H4 (cell line): ENCODE measurements at regions not wholly inside any gene's neighbourhood (a gene's known extent, or its start where the extent isn't known, plus 50 kb on each side); places are given as distances from the start of the nearest gene placed in this dataset.
"Not testable (repeated sequence)": the region's sequence is repeated elsewhere in the genome, so short reads cannot be mapped to it uniquely, and the experiment has no call there.

Source experiments
- DNase-seq: peaks from one replicate; pipeline ENCODE4 v3.0.0-alpha.2; 2015; ENCODE audit warnings: low spot score

DNA sequence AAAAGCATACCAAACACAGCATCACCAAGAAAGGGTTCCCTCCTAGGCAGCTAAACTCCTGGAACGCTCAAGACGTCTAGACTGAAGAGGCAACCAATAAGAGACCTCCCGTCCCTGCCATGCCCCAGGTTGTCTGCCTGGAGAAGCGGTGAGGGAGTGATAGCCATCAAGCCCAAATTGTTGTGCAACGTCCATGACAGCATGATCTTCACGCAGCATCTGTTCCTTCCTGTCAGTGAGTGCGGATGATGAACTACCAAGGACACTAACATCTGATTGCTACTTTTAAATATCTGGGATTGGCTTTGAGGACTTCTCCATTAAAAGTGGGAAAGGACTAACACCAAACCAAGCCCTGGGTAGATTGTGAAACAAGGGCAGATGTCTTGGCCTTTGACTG is 149.7 kb downstream of the TXNL1 start:
- DNase-seq: no peak

DNA sequence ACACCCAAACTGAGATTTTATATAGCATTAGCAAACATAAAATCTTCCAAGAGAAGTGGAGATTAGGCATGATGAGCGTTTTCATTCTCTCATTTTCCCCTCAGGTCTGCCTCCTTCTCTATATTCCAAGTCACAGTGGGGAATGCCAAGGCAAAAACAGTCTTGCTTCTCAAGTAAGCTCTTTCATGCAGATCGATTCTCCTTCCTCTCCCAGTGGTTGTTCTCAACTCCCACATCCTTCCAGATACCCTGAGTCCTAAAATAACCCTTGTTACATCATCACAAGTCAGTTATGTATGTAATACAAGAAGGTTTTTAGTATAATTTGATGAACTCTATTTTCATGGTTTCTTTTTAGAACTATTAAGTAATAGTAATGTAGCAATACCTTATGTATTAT is 150.6 kb downstream of the TXNL1 start:
- DNase-seq: no peak

DNA sequence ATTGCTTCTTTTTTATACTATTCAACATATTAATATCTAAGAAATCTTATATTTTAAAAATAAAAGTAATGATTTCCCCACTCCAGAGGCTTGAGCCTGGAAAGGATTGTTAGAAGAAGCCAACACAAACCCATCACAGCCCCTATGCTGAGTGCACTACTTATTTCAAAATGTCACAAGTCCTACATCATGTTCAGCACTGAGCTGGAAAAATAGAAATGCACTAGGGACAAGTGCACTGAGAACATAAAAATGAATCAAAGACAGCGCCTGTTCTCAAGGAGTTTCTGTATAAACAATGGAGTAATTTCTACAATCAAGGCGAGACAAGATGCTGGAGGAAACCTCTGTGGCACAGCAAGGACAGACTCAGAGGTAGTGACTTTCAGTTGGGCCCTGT is 155.0 kb downstream of the TXNL1 start:
- DNase-seq: no peak

DNA sequence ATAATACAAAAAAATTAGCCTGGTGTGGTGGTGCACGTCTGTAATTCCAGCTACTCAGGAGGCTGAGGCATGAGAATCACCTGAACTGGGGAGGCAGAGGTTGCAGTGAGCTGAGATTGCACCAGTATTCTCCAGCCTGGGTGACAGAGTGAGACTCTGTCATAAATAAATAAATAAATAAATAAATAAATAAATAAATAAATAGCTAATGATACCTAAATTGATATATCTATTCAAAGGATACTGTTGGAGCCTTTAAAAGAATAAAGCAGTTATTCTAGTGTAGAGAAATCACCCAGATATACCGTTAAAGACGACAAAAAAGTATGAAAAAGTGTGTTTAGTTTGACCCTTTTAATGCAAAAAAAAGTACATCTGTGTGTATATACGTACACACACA is 155.6 kb downstream of the TXNL1 start:
- DNase-seq: not testable (repeated sequence)

DNA sequence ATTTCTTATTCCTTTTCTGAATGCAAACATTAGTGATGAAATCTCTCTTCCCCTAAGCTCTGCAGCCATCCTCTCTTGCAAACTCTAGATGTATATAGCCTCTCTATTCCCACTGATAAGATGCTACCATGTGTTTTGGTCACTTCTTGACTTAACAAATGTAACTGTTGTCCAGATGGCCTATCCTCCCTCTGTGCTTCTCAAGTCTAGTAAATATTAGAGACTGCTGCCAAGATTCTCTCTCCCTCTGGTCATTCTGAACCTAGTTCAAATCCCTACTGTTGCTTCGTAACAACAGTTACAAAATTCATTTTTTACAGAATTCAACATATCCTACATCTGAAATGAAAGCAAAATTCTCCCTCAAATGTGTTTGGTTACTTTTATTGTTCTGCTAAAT is 156.6 kb downstream of the TXNL1 start:
- no peak for DNase-seq

DNA sequence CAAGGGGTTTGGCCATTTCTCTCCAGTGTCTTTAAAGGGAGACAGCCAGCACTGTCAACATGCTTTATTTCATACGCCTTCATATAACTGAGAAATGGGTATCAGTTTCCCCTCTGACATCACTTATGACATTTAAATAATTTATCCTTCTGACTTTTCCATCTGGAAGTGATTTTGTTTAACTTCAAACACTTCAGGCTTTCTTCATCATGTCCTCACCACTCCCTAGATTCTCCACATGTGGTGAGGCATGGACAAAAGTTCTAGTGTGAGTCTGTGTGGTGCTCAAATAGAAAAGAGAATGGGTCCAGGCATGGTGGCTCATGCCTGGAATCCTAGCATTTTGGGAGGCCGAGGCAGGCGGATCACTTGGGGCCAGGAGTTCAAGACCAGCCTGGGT is 158.6 kb downstream of the TXNL1 start:
- DNase-seq: no peak

DNA sequence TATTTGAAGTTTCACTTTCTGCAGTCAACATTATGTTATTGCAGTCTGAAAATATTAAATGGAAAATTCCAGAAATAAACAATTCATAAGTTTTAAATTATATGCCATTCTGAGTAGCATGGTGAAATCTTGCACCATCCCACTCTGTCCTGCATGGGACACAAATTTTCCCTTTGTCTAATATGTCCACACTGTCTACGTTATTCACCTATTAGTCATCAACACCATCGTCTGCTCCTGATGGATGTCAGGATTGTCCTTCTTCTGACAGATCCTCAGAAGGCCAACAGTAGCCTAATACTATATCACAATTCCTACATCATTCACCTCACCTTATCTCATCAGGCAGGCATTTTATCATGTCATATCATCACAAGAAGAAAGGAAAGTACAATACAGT is 163.1 kb downstream of the TXNL1 start:
- no peak for DNase-seq

DNA sequence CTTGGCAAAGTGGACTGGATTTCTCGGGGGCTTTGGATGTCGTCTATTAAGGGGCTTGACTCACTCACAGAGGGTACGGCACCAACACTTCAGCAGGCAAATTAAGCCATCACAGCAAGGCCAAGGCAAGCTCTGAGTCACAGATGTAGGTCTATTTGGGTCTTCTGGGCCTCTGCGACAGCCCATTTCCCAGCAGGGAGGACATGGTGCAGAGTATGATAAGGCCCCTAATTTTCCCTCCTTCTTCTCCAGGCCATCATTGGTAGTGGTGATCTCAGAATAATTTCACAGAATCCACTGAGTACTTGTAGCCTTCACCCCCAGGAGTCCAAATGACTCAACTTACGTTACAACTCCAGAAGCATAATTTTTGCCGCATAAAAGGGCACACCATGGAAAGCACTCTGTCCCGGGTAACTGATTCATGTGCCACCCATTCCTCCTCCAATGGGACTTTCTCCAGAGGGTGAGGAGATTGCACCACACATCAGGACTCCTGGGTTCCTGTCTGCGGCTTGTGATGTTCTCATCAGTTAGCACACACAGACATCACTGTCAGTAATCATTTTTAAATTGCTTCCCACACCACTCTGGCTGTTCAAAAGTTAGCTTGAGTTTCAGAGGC is 164.9 kb downstream of the TXNL1 start:
- DNase-seq: no peak

DNA sequence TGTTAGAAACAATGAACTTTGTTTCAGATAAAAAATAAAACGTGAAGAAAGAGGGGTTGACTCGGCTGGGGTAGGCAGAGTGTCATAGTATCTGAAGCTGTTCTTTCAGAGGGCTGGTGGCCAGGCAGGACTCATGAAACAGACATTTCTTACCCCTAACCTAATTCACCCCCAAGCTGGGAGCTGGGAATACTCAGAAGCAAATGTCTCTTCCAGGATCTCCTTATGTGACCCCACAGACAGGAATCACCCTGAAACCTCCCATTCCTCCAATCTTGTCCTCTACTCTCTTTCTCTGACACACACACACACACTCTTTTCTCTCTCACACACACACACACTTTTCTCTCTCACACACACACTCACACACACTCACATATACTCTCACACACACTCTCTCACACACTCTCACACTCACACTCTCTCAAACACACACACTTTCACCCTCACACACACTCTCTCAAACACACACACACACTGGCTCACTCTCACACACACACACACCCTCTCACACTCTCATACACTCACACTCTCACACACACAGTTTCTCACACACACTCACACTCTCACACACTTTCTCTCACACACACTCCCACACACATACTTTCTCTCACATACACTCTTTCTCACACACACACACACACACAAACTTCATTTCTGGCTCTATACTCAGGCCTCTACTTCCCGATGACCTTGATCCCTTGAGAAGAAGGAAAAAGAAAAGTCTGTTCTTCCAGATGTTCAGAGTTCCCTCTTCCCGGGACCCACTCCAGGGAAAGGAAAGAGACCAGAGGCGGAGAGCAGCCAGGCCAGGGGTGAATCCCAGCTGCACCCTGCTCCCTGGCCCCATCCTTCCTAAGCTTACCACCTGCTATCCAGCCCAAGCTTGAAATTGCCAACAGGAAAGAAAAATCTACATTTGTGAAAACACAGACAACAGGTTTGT is 167.7 kb downstream of the TXNL1 start:
- DNase-seq: no peak

DNA sequence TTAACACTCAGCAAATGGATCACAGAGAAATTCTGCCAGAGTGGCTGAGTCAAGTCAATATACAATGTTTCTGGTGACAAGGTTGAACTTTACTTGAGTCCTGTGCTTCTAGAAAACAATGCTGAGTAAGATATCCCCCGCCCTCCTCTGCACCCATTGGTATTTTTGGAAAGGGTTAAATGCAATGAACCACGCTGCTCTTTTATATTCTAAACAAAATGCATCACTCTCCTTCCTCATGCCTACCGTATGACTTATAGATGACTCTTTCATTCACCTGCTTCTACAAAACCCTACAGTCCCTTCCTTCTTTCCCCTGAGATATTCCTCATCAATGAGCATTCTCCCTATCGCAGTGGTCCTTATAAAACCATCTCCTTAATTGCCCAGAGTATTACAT is 168.8 kb downstream of the TXNL1 start:
- DNase-seq: no peak

DNA sequence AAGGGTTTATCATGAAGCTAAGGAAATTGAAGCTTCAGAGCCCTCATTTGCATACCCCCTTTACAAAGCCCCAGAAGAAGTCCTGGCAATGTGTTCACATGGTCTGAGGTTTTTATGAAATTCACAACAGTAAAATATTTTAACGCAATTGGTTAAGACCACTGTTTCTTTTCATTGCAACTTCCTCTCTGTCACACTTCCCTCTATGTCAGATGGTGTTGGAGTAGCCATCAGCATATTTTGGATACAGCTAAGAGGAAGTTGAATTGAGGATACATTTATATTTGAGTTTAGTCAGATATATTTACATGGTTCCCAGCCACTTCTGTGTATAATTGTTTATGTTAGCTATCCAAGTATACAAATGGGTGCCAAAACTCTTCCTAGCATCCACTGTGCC is 170.0 kb downstream of the TXNL1 start:
- DNase-seq: no peak

DNA sequence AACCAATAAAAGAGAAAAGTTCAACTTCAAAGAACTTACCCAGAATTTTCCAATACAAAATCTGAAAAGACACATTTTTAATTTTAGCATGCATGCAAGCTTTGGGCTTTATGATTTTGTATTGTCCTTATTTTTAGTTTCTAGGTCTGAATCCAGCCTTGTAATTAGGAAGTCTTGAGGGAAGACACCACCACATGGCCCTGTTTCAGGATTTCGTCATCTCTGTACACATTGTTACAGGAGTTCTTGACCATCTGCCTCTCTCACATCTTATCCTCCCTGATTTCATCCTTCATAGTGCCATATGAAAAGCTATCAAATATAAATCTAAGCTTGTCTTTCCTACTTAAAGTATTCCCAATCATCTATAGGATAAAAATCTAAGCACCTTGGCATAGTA is 176.1 kb downstream of the TXNL1 start:
- DNase-seq: no peak

DNA sequence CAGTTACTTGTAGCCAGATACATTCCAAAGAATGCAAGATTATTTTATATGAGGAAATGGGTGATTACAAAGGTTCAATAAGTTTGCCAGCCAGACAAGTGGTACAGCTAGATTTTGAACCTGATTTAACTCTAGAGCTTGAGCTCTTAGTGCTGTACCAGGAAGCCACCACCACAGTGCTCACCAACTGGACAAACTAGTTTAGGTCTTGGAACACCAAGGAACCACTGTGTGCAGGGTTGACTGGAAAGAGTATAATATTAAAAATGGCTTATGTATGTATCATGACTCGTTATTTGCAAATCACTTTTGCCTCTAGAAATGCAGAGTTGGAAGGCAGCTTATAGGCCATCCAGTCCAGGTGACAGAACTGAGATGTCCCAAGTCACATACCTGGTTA is 177.2 kb downstream of the TXNL1 start:
- no peak for DNase-seq

DNA sequence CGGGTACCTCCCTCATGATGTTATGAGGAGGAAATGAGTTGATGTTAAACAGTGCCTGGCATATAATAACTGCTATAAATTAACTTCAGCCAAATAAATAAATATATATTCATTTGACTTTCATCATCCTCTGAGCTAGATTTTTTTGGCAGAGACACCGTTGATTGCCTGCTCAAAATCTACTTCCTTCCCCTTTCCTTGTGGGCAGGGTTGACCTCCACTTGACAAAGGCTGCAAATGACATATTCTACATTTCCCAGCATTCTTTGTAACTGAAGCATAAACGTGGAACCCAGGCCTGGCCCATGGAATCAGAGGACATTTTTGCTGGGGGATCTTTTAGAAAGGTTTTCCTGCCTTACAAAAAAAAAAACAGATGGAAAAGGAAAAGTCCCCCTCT is 177.8 kb downstream of the TXNL1 start:
- DNase-seq: no peak

DNA sequence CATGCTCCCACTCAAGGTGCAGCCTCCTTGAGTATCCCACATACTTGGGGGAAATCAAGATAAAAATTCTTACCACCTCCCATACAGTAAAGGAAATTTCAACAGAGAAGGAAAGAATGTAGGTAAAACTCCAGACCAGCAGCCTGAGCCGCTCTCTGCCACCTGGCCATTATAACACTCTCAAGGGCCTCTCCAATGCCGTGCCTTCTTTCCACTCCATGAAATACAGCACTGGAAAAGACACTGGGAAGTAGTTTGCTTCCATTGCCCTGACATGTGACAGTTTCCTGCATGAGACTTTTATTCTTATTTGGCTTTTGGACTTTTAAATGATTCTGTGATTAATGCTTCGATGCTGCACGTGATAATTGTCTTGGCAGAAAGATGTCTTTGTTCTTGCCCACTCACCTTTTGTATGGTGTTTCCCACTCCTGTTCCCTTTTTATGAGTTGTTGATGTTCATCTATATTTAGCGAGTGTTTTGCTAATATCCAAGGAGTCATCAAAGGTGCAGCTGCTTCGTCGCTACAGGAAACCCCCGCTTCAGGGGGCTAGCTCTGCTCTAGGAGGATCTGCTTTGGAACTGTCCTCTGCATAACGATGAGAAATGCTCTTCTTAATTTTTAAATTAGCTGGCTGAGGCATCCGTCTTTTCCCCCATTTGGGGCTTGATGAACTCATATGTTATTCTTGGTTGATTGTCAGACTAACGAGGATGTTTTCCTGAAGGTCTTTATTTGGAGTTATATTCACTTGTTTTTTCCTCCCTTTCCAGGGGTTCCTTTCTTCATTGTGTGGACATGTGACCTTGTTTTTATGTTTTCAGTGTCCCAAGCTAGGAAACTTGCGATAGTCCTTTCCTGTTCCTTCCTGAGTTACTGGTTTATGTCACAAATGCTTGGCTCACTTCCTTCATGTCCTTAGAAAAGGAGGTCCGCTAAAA is 179.4 kb downstream of the TXNL1 start:
- no peak for DNase-seq

DNA sequence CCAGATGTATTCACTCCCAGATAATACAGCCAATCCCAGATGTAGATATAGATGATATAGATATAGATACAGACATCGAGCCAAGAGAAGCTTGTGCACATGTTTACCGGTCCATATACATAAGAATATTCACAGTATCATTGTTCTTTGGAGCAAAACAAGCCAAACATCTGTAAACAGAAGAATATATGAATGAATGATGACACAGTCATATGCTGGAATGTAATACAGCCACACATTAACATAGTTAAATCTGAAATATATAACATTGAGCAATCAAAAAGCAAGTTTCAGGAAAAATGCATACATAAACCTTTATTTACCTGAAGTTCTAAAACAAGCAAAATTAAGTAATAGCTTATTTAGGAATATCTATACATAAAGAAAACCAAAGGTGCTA is 182.5 kb downstream of the TXNL1 start:
- no peak for DNase-seq

DNA sequence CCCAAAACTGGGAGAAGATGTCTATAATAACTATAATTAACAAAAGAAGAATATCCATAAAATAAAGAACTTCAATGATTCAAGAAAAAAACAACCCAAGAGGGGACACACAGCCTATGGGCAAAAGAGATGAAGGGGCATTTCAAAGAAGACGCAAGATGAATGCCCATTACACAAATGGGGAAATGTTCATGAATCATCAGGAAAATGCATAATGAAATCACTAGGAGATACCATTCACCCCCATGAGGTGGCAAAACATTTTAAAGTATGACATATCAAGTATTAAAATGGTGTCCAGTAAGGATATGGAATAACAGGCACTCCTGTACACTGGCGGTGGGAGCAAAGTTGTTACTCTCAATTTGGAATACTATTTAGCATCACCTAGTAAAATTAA is 183.3 kb downstream of the TXNL1 start:
- no peak for DNase-seq

DNA sequence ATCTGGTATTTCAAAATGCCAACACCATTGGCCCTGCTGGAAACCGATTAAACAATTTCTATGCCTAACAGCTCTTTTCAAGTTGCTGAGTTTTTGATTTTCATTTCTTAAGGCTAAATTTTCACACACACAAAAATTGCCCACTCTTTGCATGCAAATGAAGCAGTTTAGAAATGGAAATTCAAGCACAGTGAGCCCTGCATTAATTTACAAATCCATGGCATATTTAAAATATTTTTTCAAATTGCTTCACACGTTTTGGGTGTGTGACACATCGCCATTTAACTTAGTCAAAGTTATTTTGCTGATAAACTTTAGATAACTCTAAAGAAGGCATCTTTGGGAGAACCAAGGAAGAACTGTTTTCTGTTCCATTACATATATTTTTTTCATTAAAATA is 184.8 kb downstream of the TXNL1 start:
- DNase-seq: no peak

DNA sequence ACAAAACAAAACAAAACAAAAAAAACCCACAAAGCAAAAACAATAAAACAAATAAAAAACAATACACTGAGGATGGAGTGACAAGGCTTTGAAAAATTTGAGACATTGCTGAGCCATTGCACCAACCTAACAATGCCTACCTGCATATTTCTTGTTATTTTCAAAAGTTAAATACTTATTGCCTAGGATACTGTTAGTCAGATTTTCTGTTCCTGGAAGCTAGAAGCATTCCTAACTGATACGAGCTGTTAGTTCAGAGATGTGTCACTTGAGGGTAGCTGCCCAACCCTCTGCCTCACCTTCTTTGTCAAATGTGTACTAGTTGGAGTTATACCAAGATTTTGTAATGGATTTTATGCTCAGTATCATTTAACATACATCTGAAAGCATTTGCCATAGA is 187.2 kb downstream of the TXNL1 start:
- no peak for DNase-seq

DNA sequence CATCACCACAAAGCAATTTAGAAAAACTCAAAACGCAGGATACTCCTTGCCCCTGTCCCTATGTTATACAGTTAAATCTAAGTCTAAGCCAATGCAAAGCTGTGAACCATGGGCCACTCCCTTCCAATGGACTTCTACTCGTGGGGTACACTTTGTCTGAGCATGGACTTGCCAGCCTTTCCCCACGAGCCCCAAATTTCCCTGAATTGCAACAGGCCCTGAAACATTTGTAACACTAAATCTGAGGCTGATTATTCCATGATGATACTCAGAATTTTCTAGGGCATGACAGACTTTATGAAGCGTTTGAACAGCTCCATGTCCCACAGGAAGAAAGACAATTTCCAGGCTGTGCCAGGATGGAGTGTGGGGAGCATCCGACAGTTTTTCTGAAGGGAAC is 189.6 kb downstream of the TXNL1 start:
- no peak for DNase-seq

DNA sequence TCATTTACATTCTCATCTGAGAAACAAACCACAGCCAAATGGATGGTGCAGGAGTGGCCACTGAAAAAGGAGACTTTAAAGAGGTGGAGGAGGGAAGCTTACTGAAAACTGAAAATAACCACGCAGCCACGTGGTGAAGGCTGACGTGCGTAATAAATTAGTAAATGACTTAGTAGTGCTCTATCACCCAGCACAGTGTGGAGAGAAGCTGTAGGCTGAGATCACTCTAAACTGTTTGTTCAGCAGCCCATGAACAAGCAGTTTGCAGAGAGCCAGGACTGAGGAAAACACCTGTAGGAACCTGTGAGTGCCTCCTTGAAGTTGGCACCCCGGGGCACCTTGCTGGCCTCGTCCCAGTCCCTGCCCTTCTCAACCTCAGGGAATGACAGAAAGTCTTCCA is 193.0 kb downstream of the TXNL1 start:
- DNase-seq: no peak

DNA sequence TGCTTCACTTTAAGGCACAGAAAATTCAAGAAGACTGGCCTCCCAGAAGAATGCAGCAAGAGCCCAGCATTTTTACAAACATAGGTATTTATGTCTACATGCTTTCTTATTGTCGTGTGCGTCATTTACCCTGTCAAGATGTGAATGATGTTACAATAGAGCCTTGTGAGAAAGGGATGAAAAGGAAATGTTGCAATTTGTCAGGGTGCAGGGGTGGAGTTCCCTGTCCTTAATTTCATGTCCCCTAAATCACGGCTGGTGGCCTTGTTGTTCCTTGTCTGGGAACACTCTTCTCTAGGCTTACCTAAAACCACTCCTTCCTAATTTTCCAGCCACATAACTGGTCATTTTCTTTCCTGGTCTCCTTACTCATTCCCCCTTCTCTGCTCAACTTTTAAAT is 194.2 kb downstream of the TXNL1 start:
- no peak for DNase-seq
